Uterus (tissue), 2 donors: ENCODE measurements at regions not wholly inside any gene's neighbourhood (a gene's known extent, or its start where the extent isn't known, plus 50 kb on each side); places are given as distances from the start of the nearest gene placed in this dataset.

Experiments
- POLR2A ChIP-seq, 2 donors: fragments of 450-650 bp; IDR thresholded peaks; one replicate each; pipeline ENCODE4 v1.6.1; 2016; ENCODE audit warnings: antibody characterized with exemption in 2 of 2, mild to moderate bottlenecking in 1 of 2, moderate library complexity in 1 of 2
- TF ChIP-seq, protein P1 (sequence below), 4 experiments: fragments of 200-600 bp in 2 of 4; fragments of 450-650 bp in 2 of 4; sonication (generic) in 2 of 4; IDR thresholded peaks; one replicate each; pipeline ENCODE4 v1.5.1; 2016 to 2019; ENCODE audit warnings: antibody characterized with exemption in 4 of 4, mild to moderate bottlenecking in 2 of 4, moderate library complexity in 1 of 4

DNA sequence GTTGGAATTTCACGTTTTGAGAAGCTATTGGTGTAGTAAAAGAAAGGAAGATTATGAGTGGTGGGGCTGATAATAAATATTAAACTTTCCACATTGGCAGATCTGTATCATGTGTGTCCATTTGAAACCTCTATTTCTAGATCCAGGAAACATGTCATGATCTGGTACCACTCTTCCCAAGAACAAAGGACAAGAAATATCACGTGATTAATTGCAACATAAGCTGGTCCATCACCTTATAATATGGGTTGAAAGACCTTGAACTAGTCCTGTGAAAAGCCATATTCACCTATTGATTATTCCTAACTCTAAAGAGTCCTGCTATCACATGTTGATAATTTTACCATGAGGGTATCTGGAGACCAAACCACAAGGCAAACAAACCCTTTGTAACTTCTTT, 335.3 kb upstream of the SMIM21 start:
- TF ChIP-seq, protein P1, sequence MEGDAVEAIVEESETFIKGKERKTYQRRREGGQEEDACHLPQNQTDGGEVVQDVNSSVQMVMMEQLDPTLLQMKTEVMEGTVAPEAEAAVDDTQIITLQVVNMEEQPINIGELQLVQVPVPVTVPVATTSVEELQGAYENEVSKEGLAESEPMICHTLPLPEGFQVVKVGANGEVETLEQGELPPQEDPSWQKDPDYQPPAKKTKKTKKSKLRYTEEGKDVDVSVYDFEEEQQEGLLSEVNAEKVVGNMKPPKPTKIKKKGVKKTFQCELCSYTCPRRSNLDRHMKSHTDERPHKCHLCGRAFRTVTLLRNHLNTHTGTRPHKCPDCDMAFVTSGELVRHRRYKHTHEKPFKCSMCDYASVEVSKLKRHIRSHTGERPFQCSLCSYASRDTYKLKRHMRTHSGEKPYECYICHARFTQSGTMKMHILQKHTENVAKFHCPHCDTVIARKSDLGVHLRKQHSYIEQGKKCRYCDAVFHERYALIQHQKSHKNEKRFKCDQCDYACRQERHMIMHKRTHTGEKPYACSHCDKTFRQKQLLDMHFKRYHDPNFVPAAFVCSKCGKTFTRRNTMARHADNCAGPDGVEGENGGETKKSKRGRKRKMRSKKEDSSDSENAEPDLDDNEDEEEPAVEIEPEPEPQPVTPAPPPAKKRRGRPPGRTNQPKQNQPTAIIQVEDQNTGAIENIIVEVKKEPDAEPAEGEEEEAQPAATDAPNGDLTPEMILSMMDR (IDR thresholded peaks at IDR 0.05) = no peak
- no peak for TF ChIP-seq POLR2A (IDR thresholded peaks at IDR 0.05)
